Stimulated activated CD8-positive, alpha-beta memory T cell treated with anti-CD3 and anti-CD28 coated beads, Interleukin-7, amount 100 ng/mL, for 1 hour (primary cell): ENCODE measurements at regions not wholly inside any gene's neighbourhood (a gene's known extent, or its start where the extent isn't known, plus 50 kb on each side); places are given as distances from the start of the nearest gene placed in this dataset.

Experiments
- DNase-seq, 2 donors: peaks; one replicate each; pipeline ENCODE4 v3.0.0-alpha.2; 2020; ENCODE audit warnings: low read depth in 2 of 2

DNA sequence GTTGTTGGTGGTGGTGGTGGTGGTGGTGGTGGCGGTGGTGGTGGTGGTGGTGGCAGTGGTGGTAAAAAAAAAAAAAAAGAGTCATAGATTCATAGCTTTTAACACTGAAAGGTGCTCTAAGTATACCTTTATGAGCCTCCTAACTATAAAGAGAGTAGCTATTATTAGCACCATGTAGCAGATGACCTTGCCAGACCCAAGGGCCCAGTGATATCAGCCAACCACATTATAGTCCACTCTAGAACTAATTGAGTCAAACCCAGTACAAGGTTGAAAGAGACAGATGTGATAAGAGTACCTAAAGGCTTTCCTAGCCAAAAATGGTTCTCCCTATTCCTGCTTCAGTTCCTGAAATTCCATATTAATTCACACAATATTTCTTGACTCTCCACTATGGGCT, 245.3 kb downstream of the HACE1 start:
- no peak for DNase-seq

DNA sequence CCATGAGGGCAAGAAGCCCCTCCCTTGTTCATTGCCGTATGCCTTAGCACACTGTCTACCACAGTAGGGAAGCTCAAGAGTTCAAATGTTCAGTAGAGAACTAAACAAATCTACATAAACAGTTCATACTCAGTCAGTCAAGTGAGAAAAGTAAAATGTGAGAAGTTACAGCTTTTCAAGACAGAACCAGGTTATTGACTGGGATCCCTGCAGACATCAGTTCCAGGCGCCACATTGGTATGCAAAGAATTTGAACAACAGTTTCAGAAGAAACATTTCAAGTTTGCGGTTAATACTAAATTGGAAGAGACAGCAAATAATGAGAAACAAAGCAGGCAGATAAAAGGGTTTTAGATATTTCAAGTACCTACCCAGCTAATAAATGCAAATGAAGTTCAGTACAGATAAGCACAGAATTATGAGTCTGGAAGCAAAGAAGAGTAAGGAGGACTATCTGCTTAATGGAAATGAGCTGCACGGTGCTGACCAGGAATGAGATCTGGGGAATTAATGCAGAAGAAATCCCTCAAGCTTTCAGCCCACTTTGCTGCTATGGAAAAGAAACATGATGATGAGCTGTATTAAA, 246.2 kb downstream of the HACE1 start:
- no peak for DNase-seq

DNA sequence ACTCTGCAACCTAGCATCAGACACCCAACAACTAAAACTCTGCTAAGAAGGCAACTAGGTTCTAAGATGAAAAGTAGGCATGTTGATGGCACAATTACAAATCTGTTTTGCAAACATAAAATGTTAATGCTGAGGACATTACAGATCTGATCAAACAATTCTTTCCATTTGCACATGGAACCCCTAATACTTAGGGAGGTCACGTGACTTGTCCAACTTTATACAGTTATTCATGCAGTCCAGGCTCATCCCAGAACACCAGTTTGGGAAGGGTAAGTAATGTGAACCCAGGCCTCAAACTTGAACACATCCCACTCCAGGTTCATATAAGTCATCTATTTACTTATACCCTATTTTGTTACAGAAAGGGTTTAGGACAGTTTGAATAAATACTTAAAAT, 247.2 kb downstream of the HACE1 start:
- no peak for DNase-seq

DNA sequence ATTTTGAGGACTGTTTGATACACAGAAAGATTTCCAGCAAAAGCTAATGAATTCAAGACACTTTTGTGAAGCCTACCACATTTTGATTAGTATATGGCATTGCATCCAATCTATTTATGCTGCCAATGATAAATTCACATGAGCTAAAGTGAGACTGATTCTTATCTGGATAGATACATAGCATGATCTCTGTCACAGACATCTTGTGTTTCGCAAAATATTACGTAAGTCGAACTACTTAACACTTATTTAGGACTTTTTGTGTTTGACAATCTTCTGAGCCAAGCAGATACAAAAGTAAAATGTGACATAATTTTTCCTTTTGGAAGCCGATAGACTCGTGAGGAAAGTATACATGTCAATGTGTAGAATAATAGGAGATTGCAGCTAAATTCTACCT, 251.6 kb downstream of the HACE1 start:
- no peak for DNase-seq

DNA sequence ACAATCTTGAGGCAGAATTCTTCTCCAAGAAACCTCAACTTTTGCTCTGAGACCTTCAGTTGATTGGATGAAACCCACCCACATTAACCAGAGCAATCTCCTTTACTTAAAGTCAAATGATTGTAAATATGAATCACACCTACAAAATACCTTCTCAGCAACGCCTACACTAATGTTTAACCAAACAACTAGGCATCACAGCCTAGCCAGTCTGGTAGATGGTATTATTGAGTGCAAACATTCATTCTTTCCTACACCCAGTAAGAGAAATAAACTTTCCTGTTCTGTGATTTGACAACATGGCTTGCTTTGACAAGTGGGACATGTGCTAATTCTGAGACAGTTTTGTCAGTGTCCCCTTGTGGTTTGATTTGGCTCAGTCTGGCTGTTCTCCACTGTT, 252.2 kb downstream of the HACE1 start:
- no peak for DNase-seq

DNA sequence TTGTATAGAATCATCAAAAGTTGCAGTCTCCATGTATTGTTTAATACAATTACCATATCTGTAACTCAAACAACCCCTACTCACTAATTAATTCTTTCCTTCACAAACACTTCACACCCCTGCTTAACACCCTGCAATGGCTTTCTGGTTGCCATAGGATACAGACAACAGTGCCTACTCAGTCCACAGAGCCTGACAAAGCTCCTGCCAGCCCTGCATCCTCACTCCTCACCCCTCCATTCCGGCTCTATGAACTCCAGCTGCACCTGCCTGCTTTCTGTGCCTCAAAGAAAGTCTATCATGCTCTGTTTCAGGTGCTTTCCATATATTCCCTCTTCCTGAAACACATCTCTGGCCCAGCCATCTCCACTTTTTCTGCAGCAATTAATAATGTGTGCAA, 253.4 kb downstream of the HACE1 start:
- no peak for DNase-seq

DNA sequence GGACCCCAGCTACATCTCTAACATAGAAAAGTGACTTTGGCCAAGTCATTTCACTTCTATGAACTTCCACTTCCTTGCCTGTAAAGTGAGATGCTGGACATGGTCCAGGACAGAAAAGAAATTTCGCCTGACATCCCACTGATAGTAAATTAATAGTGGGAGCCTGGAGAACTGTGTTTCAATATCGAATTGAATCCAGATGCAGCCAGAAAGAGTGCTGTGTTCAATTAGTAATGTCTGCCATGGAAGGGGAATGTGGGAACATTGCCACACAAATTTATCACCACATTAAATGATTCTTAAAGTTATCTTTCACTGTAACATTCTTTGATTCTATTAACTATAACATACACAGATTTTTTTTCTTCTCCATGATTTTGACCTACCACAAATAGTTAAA, 255.0 kb downstream of the HACE1 start:
- DNase-seq: no peak

DNA sequence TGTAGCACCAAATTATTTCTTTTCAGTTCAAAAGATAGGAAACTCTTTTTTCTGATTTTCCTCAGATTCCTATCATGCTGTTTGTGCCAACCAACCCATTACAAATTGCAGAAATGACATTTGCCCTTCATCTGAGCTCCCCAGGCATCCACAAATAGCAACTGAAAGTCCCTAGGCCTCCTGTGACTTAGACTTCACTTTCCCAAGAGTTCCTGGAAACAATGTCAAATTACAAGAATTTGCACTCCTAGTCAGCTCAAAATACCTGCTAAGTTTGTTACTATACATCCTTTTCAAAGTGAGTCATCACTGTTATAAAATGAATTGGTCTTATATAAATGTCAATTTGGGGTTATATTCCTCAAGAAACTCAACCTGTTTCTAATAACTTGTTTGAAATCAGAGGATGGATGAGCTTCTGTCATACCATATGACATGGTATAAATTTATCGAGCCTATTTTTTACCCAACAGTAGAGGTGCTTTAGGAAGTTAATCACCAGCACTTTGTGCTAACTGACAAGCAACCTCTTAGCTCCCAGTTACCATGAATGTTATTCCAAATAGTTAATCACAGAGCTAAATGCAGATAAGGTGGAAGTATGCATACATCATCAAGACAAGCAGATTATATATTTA, 256.5 kb downstream of the HACE1 start:
- no peak for DNase-seq

DNA sequence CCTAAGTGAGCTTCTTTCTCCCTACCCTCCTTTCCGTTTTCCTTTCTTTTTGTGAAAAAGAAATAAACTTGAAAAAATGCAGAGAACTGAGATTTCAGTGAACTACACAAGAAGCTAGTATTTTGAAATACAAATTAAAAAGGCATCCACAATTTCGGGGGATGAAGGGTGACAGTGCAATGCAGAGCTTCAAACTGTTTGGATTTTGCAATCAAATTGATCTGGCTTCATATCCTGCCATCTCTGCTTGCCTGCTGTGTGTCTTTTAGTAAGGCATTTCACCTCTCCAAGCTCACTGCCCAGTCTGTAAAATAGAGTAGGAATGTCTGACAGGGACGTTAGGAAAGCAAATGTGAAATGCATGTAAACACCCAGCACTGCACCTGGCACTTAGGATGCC, 258.0 kb downstream of the HACE1 start:
- DNase-seq: no peak

DNA sequence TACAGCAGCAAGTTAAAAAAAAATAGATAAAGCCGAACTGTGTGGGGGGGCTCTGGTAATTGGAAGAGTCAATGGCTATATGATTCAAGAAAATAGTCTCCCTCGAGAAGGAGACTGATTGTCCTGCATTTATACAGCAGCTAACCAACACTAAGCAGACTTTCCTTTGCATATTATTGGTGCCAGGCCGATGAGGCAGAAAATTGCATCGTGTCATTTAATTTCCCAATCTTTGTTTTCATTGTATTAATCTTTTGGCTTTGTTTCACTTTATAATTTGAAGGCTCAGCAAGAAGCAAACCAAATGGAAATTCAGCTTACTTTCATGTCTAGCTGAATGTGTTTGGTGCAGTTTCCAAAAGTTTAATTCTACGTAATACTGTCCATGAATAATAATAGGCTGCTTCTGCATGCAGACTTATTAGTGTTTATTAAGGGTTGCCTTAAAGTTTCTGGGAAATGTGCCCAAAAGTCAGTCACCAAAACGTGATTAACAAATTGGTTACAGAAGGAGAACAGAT, 258.5 kb downstream of the HACE1 start:
- no peak for DNase-seq

DNA sequence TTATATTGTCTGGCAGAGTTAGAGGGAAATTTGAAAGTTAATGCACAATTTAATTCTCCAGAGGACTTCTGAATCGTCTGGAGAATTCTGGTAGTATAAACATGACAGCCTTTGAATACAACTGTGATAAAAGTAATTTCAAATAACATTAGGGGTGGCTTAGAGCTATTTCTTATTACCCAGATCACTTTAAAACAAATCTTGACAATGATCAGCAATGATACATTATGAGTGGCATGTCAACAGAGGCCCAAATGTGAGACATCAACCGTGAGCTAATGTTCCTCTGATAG, 259.1 kb downstream of the HACE1 start:
- DNase-seq: no peak

DNA sequence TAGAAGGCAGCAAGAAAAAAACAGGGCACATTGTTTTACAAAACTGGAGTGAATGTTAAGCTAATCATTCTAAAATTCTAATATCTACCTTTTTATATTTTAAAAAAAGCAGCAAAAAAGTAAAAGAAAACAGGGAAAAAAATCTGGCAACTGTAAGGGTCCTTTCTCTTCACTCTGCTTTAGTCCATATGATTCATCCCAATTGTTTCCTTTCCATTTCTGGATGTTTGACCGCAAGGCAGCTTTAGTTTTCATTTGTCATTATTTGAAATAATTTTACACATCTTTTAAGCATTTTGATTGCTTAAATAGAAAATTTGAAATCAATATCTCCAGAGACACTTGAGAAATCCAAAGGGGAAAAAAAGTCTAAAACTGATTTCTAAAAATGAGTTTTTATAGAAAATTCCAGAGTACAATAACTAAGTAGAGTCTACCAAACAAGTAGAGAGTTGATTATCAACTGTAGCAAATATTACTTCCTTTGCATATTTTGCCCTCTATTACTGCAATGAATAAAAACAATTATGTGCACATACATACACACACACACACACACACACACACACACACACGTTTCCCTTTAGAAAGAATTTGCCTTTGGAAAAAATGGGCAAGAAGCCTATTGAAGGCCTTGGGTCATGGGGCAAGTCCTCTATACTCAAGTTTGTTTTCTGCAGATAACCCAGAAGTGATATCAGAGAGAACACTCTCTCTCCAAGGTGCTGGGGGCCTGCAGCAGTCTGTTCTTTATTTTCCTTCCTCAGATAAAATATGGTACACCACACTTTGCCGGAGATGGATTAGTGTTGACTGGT, 259.7 kb downstream of the HACE1 start:
- DNase-seq: no peak

DNA sequence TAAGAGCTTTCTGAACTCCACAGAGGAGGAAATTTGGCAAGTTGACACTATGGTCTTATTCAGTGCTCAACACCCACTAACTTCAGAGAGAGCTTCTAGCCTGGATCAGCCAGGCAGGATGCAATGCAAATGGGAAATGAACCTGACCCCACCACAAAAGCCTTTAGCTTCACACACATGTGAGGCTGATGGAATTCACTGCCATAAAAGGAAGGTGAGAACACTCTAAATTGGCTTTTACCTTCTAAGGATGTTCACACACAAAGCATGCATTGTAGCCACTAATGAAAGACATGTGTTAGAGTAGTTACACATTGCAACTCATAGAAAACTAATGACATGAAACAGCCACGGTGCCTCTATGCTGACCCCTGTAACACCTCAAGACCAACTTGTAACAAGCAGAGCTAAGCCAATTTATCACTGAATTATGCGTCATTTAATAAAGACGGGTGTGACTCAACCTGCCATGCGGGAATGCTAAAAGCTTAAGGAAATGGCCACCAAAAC, 262.1 kb downstream of the HACE1 start:
- DNase-seq: no peak

DNA sequence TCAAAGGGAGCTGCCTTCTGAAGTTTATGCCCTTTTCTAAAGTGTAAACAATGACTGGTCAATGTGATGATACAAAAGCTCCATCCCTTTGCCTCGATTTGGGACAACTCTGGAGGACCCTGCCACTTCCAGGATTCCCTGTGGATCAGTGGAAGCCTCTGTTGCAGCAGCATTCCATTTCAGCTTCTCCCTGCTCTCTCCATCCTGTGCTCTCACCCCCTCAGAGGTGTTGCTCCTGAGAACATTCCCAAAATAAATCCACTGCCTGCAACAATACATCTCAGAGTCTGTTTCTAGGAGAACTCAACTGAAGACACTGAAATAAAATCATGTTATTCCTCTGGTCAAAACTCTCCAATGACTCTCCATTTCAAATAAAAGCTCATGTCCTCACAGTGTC, 263.6 kb downstream of the HACE1 start:
- no peak for DNase-seq

DNA sequence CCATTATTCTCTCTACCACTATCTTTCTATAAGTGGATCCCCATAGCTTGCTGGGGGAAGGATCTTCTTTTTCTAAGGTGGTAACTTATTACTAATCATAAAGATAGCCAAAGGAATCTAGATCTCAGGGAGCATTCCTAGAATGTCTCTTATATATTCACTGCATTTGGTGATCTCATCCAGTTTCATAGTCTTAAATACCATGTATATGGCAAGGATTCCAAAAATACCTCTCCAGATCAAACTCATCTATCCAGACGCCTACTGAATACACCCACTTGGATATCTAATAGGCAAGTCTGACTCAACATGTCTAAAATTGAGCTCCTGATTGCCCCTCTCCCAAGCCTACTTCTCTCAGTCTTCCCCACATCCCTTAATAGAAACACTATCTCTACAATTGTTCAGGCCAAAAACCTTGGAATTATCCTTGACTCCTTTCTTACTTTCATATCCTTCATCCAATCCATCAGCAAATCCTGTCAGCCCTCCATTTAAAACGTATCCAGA, 264.4 kb downstream of the HACE1 start:
- no peak for DNase-seq

DNA sequence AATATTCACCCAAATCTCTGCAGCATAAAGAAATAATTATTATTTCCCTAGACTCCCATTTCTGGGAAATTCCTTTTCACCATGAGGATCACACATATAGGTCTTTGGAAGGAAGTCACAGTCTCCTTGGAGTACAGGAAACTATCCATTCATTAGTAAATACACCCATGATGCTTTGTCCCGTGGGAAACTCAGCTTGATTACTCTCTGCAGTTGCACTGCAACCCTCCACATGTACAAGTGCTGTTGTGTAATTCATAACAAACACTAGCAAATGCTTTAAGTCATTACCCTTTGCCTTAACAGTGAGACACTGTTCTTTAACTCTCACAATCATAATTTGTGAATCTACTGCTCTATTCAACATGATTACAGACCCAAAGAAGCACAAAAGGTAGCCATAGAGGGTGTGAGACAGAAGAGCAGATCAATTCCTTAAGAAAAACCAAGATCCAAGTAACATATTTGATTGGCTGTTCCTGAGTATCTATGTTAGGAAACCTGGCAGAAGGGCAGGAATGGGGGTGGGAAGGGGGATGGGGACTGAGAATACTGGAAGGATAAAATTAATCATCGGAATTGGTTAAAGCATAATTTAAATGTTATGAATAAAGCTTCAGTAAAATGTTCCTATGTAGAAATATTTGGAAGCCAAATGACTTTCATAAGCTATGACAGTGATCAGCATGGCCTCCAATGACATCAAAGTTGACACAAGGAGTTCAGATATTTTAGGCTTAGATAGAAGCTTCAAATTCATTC, 268.0 kb downstream of the HACE1 start:
- DNase-seq: no peak

DNA sequence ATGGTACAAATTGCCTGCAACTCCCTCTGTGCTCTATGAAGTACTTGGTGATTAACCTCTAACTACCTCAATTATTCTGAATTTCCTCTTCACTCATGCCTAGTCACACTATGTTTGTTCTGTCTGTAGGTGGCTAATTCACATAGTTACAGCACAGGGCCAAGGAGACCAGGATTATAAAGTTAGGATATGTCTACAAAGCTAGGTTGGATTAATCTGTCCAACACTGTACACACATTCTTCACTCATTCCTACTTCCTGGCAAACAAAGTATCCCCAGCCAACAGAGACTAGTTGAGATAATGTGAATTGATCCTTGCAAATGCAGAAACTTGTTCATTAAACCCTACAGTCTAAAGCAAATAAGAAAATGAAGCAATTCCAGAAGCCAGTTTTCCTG, 269.8 kb downstream of the HACE1 start:
- no peak for DNase-seq

DNA sequence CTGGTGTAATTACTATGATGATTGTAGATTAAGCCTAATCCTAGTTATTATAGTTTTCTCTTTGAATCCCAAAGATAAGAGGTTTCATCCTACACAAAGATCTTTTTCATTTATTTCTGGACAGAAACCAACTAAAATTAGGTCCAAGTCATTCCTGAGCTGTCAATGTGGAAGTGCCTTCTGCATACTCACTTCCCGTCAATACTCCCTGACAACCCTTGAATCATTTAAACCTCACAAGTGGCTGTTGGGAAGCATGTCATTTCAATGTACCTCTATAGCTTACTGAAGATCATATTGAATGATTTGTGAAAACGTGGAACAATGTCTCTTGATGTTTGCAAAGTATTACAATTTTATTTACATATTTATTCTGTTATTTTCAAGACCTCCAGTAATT, 274.1 kb downstream of the HACE1 start:
- DNase-seq: no peak

DNA sequence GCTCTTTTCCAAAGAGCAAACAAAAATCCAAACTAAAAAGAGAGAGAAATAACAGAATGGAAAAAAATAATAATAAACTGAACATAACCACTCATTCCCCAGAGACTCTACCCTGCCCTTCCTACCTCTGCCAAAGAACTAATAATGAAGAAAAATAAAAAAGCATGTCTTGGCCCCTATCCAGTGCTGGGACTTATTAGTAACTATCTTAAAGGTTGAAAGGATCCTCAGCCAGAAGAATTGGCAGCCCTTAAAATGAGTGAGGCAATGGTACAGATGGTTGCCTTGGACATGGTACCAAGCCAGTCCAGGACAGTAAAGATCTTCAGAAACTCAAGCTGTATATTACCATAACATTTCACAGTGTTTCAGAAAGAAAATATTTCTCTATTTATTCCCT, 279.3 kb downstream of the HACE1 start:
- no peak for DNase-seq

DNA sequence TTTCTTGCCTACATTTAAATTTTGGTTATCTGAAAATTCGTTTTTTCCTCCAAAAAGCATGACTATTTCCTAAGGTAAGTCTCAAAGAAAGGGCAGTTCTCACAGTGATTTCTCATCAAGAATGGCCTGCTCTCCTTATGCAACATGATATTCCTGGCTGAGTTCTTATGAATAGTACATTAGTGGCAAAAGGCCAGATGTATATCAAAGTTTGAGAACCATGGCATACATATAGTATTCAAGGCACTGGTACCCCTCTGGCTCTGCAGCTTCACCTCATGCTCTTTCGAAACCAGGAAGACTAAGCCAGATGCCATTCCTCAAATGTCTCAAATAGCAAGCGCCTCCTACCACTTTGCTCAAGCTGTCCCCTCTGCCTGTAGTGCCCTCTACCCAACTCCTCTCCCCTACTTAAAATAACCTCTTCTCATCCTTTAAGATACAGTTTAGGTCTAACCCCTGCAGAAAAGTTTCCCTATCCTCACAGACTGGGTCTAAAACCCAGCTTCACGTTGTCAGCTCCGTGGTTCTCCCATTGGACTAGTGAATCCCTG, 280.3 kb downstream of the HACE1 start:
- DNase-seq: no peak

DNA sequence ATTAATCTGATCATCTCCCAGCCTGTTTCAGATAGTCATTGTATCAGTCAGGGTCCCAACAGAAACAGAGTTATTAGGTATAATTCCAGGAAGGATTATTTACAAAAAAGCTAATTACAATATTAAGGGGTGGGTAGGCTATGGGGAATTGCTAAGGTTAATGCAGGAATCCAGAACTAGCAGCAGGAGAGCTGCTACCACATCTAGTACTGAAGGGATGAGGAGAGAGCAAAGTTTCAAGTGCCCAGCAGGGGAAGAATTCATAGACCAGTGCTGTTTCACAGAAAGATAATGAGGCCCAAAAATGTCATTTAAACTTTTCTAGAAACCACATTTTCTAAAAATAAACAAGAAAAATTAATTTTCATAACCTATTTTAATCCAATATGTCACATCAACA, 284.2 kb downstream of the HACE1 start:
- no peak for DNase-seq
